ENCODE measurements at regions not wholly inside any gene's neighbourhood (a gene's known extent, or its start where the extent isn't known, plus 50 kb on each side); places are given as distances from the start of the nearest gene placed in this dataset.
"Not testable (repeated sequence)": the region's sequence is repeated elsewhere in the genome, so short reads cannot be mapped to it uniquely, and the experiment has no call there.

GRCh38 chr1:96598416-96599168 is 123.0 kb upstream of the PTBP2 start:
- no peak overlapping the region for H3K4me3 ChIP-seq (replicated peaks in 1 of 3)
- DNase-seq = no peak
- no peaks in the 10 kb centered on the region for H3K4me1 ChIP-seq
- no peak overlapping the region for H3K27ac ChIP-seq
- intact Hi-C loops (cut with DNase I) = no loop called here
- WGBS, 2 donors = 56 to 67% methylated on average over 4 of the region's 4 CpGs
- TF ChIP-seq POLR2A (IDR thresholded peaks at IDR 0.05) (no peak), CTCF (IDR thresholded peaks at IDR 0.05) (no peak)
- no peaks in the 10 kb centered on the region for H3K27me3 ChIP-seq
- H3K36me3 ChIP-seq = no peaks in the 10 kb centered on the region
- no peaks in the 10 kb centered on the region for H3K9me3 ChIP-seq

GRCh38 chr1:96604620-96605019 is 117.0 kb upstream of the PTBP2 start:
- H3K36me3 ChIP-seq; H3K4me1 ChIP-seq; intact Hi-C loops (cut with DNase I); DNase-seq; H3K27me3 ChIP-seq; H3K27ac ChIP-seq; H3K4me3 ChIP-seq (replicated peaks in 1 of 3); H3K9me3 ChIP-seq: not testable (repeated sequence)
- WGBS, 2 donors = 89 to 95% methylated on average over 12 to 15 of the region's 16 CpGs

- H3K36me3 ChIP-seq; H3K4me1 ChIP-seq; H3K9me3 ChIP-seq; intact Hi-C loops (cut with DNase I); H3K27me3 ChIP-seq; H3K4me3 ChIP-seq (replicated peaks in 1 of 3); DNase-seq; H3K27ac ChIP-seq: not testable (repeated sequence)
- WGBS, 2 donors = 87 to 90% methylated on average over 5 of the region's 5 CpGs
Measured at GRCh38 chr1:96617375-96617774, 104.2 kb upstream of the PTBP2 start.

GRCh38 chr1:96632045-96632664 is 89.4 kb upstream of the PTBP2 start:
- TF ChIP-seq POLR2A (IDR thresholded peaks at IDR 0.05) = no peak
- TF ChIP-seq CTCF (IDR thresholded peaks at IDR 0.05) = no peak
- intact Hi-C loops (cut with DNase I) = no loop called here

GRCh38 chr1:96633695-96634094 is 87.9 kb upstream of the PTBP2 start:
- H3K27ac ChIP-seq = no peak overlapping the region
- 73 to 87% methylated on average over 3 of the region's 3 CpGs for WGBS, 2 donors
- TF ChIP-seq CTCF (IDR thresholded peaks at IDR 0.05) (no peak), POLR2A (IDR thresholded peaks at IDR 0.05) (no peak)
- intact Hi-C loops (cut with DNase I) = no loop called here
- H3K27me3 ChIP-seq = no peaks in the 10 kb centered on the region
- DNase-seq = no peak
- no peaks in the 10 kb centered on the region for H3K36me3 ChIP-seq
- H3K4me3 ChIP-seq (replicated peaks in 1 of 3) = no peak overlapping the region
- H3K4me1 ChIP-seq = no peaks in the 10 kb centered on the region
- no peaks in the 10 kb centered on the region for H3K9me3 ChIP-seq

More at GRCh38 chr1:96632045-96632664, 89.4 kb upstream of the PTBP2 start:
- Histone ChIP-seq H3K27ac (no peak overlapping the region), H3K4me1 (no peaks in the 10 kb centered on the region), H3K36me3 (no peaks in the 10 kb centered on the region), H3K9me3 (no peaks in the 10 kb centered on the region), H3K4me3 (replicated peaks in 1 of 3) (no peak overlapping the region), H3K27me3 (no peaks in the 10 kb centered on the region)
- DNase-seq = no peak
- WGBS, 2 donors = 88 to 94% methylated on average over 1 of the region's 1 CpG

- DNase-seq = no peak
- H3K4me3 ChIP-seq (replicated peaks in 1 of 3) = no peak overlapping the region
- no peaks in the 10 kb centered on the region for H3K4me1 ChIP-seq
- no peaks in the 10 kb centered on the region for H3K9me3 ChIP-seq
- no peak overlapping the region for H3K27ac ChIP-seq
- no peak for TF ChIP-seq POLR2A (IDR thresholded peaks at IDR 0.05)
- no peak for TF ChIP-seq CTCF (IDR thresholded peaks at IDR 0.05)
- intact Hi-C loops (cut with DNase I) = no loop called here
- no peaks in the 10 kb centered on the region for H3K36me3 ChIP-seq
- H3K27me3 ChIP-seq = no peaks in the 10 kb centered on the region
- 89 to 92% methylated on average over 2 of the region's 2 CpGs for WGBS, 2 donors
Measured at GRCh38 chr1:96634883-96635282, 86.7 kb upstream of the PTBP2 start.

Measured in thyroid gland (tissue), 4 donors.